Muscle of leg (tissue), 3 donors: ENCODE measurements at regions not wholly inside any gene's neighbourhood (a gene's known extent, or its start where the extent isn't known, plus 50 kb on each side); places are given as distances from the start of the nearest gene placed in this dataset.

Experiments used
- DNase-seq: peaks from one replicate; pipeline ENCODE4 v3.0.0; 2013
- H3K27ac ChIP-seq: one replicate; pipeline ENCODE4 v1.5.1; 2013; ENCODE audit warnings: mild to moderate bottlenecking, low read length, control low read depth
- H3K27me3 ChIP-seq: one replicate; pipeline ENCODE4 v1.6.1; 2013; ENCODE audit warnings: low read length; ENCODE audit not compliant: control insufficient read depth, insufficient read depth
- H3K36me3 ChIP-seq: one replicate; pipeline ENCODE4 v1.6.1; 2013; ENCODE audit warnings: low read length; ENCODE audit not compliant: control insufficient read depth, insufficient read depth
- H3K4me1 ChIP-seq: one replicate; pipeline ENCODE4 v1.6.1; 2013; ENCODE audit warnings: low read length; ENCODE audit not compliant: control insufficient read depth, insufficient read depth
- H3K4me3 ChIP-seq: one replicate; pipeline ENCODE4 v1.5.1; 2013; ENCODE audit warnings: low read length, control low read depth
- H3K9me3 ChIP-seq: replicated peaks from 2 replicates; pipeline ENCODE4 v1.6.1; 2013; ENCODE audit warnings: low read depth, low read length; ENCODE audit not compliant: control insufficient read depth
- WGBS: methylation state at CpG from one replicate; pipeline ENCODE4 v1.1.5; 2013; ENCODE audit warnings: missing lambda C conversion rate; ENCODE audit not compliant: insufficient coverage; 5-methylcytosine and 5-hydroxymethylcytosine counted together

DNA sequence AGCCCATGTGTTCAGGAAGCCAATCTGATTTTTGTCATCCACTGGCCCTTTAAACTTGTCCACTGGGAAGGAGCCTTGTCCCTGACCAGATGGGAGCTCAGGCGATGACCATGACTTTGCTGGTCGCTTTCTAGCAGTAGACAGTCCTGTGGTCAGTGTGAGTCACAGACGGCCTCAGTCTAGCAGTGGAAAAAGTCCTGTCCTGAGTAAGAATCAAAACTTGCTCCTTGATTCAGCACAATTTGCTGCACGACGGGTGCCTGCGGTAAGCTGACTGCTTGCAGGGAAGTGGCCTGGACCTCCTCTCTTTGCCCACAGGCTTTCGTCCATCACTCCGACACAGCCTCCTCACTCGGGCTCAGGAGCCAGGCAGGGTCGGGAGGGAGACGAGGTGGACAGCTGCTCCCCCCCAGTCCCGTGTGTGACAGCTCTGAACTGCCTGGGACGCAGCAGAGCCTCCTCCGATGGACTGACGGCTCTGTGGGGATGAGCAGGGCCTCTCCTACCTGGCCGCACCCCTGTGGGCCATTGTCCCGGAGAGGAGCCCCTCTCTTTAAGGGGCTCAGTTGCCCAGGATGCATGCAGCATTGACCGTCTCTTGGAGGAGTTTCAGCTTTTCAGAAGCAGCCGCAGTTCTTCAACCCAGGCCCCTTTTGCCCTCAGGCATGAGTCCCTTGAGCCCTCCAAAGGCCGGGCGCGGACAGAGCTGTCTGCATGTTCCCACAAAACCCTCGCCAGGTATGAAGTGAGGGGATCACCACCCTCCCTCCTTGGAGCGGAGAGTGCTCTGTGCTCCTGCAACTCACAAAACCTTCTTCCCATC lies 209.2 kb downstream of the ANKRD60 start:
- no peak for DNase-seq
- H3K4me1 ChIP-seq = peaks cover 56% of the 10 kb centered on the region
- H3K27me3 ChIP-seq = peaks cover 4% of the 10 kb centered on the region
- H3K4me3 ChIP-seq = no peak overlapping the region
- H3K27ac ChIP-seq = no peak overlapping the region
- no peaks in the 10 kb centered on the region for H3K36me3 ChIP-seq
- H3K9me3 ChIP-seq = peaks cover 4% of the 10 kb centered on the region
- WGBS = 78% methylated on average over 18 of the region's 24 CpGs

DNA sequence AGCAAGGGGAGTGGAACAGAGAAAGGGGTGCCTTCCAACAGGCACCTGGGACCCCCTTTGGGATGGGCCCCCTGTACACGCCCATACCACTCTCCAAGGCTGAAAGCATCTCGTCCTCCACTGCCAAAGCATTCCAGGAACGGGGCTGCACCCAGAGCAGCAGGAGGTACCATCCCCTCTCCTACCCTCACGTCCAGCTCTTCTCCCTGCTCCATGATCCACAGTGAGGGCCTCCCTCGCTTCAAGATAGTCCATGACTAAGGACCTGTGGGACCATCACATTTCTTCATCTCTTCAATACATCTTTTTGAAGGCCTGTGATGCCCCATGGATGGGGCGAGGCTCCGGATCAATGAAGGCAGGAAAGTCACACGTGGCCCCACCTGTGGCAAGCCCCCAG lies 209.9 kb downstream of the ANKRD60 start:
- Histone ChIP-seq H3K4me1 (peaks cover 51% of the 10 kb centered on the region), H3K27me3 (peaks cover 4% of the 10 kb centered on the region), H3K27ac (no peak overlapping the region), H3K9me3 (peaks cover 4% of the 10 kb centered on the region), H3K4me3 (no peak overlapping the region), H3K36me3 (no peaks in the 10 kb centered on the region)
- DNase-seq = no peak
- WGBS = 91% methylated on average over 8 of the region's 8 CpGs

DNA sequence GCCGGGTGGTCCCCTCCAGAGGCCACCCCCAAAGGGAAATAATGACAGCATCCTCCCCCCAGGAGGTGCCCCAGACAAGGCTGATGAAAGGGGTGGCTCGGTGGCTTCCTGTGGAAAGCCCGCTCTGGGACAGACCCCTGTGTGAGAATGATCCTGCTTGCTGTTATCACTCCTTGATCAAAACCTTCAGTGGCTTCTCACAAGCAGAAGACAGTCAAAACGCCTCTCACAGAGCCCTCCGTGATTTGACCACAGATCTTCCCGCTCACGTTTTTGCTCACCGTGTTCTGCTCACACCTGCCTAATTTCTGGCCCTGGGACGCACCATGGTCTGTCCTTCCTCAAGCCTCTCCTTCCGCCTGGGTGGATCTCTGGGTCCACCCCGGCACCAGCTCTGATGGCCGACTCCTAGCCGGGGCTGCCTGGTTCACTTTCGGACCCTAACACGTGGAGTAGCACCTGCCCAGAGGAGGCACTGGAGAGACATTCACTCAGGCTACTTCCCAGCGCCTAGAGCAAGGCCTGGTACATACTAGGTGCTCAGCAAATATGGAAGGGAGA lies 210.4 kb downstream of the ANKRD60 start:
- no peak for DNase-seq
- peaks cover 4% of the 10 kb centered on the region for H3K27me3 ChIP-seq
- no peak overlapping the region for H3K4me3 ChIP-seq
- H3K27ac ChIP-seq = no peak overlapping the region
- 86% methylated on average over 15 of the region's 16 CpGs for WGBS
- peaks cover 46% of the 10 kb centered on the region for H3K4me1 ChIP-seq
- peaks cover 4% of the 10 kb centered on the region for H3K9me3 ChIP-seq
- H3K36me3 ChIP-seq = no peaks in the 10 kb centered on the region

DNA sequence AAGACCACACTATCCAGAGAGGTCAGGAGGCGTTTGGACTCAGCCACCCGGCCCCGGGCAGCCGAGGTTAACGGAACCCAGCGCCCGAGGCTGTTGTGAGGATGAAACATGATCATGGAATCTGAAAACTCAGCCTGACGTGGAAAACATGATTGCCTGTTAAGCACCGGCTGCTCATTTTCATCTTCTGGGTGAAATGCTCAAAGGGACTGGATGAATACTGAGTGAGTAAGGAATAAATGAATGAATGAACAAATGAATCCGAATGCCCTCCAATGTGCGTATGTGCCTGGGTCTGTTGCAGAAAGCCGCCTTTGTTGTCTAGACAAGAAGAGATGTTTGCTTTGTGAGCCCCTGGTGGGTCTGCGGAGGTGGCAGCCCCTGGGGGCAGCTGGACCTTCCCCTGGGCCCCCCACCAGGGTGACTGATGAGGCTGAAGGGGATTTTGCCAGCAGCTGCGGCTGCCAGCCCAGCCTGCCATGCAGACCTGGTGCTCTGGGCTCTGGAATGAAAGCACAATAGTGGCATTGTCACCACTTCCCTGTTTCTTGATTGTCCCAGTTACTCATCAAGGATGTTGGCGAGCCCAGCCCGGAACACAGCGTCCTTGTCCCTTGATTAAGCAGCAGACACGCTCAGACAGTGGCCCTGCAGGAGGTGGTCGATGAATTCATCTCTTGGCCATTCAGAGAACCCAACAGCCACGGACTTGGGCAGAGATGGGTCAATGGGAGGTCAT lies 211.1 kb downstream of the ANKRD60 start:
- peak; percentile 41 for DNase-seq
- 70% methylated on average over 18 of the region's 20 CpGs for WGBS
- Histone ChIP-seq H3K27ac (no peak overlapping the region), H3K4me1 (peaks cover 44% of the 10 kb centered on the region), H3K4me3 (no peak overlapping the region), H3K9me3 (peaks cover 4% of the 10 kb centered on the region), H3K36me3 (no peaks in the 10 kb centered on the region), H3K27me3 (peaks cover 4% of the 10 kb centered on the region)

GRCh38 chr20:58016779-58017178 lies 211.7 kb downstream of the ANKRD60 start:
- Histone ChIP-seq H3K9me3 (peaks cover 4% of the 10 kb centered on the region), H3K27me3 (peaks cover 4% of the 10 kb centered on the region), H3K27ac (no peak overlapping the region), H3K4me1 (peaks cover 43% of the 10 kb centered on the region), H3K4me3 (no peak overlapping the region), H3K36me3 (no peaks in the 10 kb centered on the region)
- DNase-seq = no peak
- no CpG with 5 or more reads among the region's 2 CpGs for WGBS

DNA sequence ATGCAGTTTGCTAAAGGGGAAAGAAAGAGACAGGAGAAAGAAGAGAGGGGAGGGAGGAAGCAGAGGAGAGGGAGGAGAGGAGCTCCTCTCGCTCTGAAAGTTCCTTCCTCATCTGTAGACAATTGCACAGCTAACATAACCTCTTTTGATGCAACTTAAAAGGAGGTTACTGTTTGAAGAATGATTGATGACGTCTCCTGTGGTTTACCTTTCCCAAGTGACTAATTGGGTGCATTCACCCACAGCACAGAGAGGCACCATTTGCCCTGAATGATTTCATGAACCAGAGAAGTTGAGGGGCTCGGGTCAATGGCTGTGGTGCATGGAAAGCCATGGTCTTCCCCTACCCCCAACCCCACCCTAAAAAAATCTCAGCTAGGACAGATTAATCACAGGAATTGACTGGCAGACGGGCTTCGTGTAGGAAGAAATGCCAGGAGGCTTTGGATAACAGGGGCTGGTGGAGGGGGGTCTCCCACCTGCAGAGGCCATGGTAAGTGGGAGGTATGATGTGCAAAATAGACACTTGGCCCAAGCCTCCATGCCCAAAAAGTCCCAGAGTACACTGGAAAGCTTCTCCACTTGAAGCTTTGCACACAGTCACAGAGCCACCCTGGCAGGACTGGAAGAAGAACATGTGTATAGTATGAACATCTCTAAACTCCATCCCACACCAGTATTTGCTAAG lies 213.7 kb downstream of the ANKRD60 start:
- Histone ChIP-seq H3K27me3 (peaks cover 4% of the 10 kb centered on the region), H3K4me3 (no peak overlapping the region), H3K36me3 (no peaks in the 10 kb centered on the region), H3K27ac (no peak overlapping the region), H3K9me3 (peaks cover 4% of the 10 kb centered on the region), H3K4me1 (peaks cover 29% of the 10 kb centered on the region)
- WGBS = 92% methylated on average over 2 of the region's 5 CpGs
- DNase-seq = no peak

GRCh38 chr20:58012731-58013510 lies 215.5 kb downstream of the ANKRD60 start:
- no peaks in the 10 kb centered on the region for H3K27me3 ChIP-seq
- WGBS = 75% methylated on average over 5 of the region's 16 CpGs
- no peak overlapping the region for H3K27ac ChIP-seq
- H3K9me3 ChIP-seq = peaks cover 4% of the 10 kb centered on the region
- H3K4me3 ChIP-seq = no peak overlapping the region
- H3K36me3 ChIP-seq = no peaks in the 10 kb centered on the region
- DNase-seq = no peak
- peaks cover 11% of the 10 kb centered on the region for H3K4me1 ChIP-seq

- H3K4me1 ChIP-seq = peaks cover 3% of the 10 kb centered on the region
- H3K9me3 ChIP-seq = peaks cover 4% of the 10 kb centered on the region
- 56% methylated on average over 2 of the region's 11 CpGs for WGBS
- H3K4me3 ChIP-seq = no peak overlapping the region
- no peaks in the 10 kb centered on the region for H3K27me3 ChIP-seq
- H3K36me3 ChIP-seq = no peaks in the 10 kb centered on the region
- H3K27ac ChIP-seq = no peak overlapping the region
- DNase-seq = no peak
Measured at GRCh38 chr20:58011947-58012610, 216.4 kb downstream of the ANKRD60 start.
